Muscle of leg (tissue), 3 donors: ENCODE measurements at regions not wholly inside any gene's neighbourhood (a gene's known extent, or its start where the extent isn't known, plus 50 kb on each side); places are given as distances from the start of the nearest gene placed in this dataset.

Experiments used
- DNase-seq: peaks from one replicate; pipeline ENCODE4 v3.0.0; 2013
- H3K27ac ChIP-seq: one replicate; pipeline ENCODE4 v1.5.1; 2013; ENCODE audit warnings: mild to moderate bottlenecking, low read length, control low read depth
- H3K27me3 ChIP-seq: one replicate; pipeline ENCODE4 v1.6.1; 2013; ENCODE audit warnings: low read length; ENCODE audit not compliant: control insufficient read depth, insufficient read depth
- H3K36me3 ChIP-seq: one replicate; pipeline ENCODE4 v1.6.1; 2013; ENCODE audit warnings: low read length; ENCODE audit not compliant: control insufficient read depth, insufficient read depth
- H3K4me1 ChIP-seq: one replicate; pipeline ENCODE4 v1.6.1; 2013; ENCODE audit warnings: low read length; ENCODE audit not compliant: control insufficient read depth, insufficient read depth
- H3K4me3 ChIP-seq: one replicate; pipeline ENCODE4 v1.5.1; 2013; ENCODE audit warnings: low read length, control low read depth
- H3K9me3 ChIP-seq: replicated peaks from 2 replicates; pipeline ENCODE4 v1.6.1; 2013; ENCODE audit warnings: low read depth, low read length; ENCODE audit not compliant: control insufficient read depth
- WGBS: methylation state at CpG from one replicate; pipeline ENCODE4 v1.1.5; 2013; ENCODE audit warnings: missing lambda C conversion rate; ENCODE audit not compliant: insufficient coverage; 5-methylcytosine and 5-hydroxymethylcytosine counted together

DNA sequence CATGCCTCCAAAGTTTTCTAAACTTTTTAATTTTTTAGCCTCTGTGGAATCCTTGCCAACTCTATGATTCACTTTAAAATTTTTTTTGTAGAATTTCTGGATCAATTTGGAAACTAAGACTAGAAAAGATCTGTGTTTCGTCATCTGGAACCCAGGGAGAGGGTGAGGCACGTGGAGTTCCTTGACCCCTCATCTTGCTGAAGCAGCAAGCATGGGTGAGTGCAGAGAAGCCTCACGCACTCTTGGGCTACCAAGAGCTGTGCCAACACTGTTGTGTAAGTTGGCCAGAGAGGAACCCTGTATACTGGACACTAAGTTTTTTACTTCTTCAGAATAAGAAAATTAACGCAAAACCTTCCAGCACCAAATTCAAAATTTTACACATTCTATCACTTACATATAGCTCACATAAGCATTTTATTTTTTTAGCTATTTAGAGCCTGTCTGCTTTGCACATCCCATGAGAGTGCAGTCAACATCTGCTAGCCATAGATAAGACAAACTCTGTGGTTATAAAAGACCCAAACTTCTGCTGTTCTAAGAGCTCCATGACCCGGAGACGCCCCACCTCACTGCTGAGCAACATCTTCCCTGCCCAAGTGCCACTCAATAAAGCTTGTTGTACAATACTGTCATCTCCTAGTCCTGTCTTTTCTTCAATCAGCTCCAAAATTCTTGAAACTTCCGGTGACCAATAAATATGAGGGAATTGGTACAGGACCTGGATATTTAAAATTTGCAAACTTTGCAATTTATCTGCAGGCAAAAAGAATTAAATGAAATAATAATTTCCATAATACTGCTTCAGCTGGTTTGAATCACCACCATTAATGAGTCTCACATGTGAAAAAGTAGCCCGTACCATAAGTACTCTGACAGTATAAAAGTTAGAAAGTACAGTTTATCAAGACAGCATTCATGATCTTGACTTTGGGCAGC is 69.7 kb upstream of the ADCY2 start:
- H3K36me3 ChIP-seq: no peaks in the 10 kb centered on the region
- no peaks in the 10 kb centered on the region for H3K27me3 ChIP-seq
- 69% methylated on average over 5 of the region's 8 CpGs for WGBS
- no peak overlapping the region for H3K27ac ChIP-seq
- peak; percentile 0 for DNase-seq
- no peaks in the 10 kb centered on the region for H3K9me3 ChIP-seq
- H3K4me3 ChIP-seq: no peak overlapping the region
- no peaks in the 10 kb centered on the region for H3K4me1 ChIP-seq

GRCh38 chr5:7329141-7329540 is 66.8 kb upstream of the ADCY2 start:
- no peaks in the 10 kb centered on the region for H3K36me3 ChIP-seq
- H3K27ac ChIP-seq: no peak overlapping the region
- no peak for DNase-seq
- H3K27me3 ChIP-seq: no peaks in the 10 kb centered on the region
- H3K4me3 ChIP-seq: no peak overlapping the region
- WGBS: 18% methylated on average over 4 of the region's 4 CpGs
- H3K9me3 ChIP-seq: no peaks in the 10 kb centered on the region
- no peaks in the 10 kb centered on the region for H3K4me1 ChIP-seq

DNA sequence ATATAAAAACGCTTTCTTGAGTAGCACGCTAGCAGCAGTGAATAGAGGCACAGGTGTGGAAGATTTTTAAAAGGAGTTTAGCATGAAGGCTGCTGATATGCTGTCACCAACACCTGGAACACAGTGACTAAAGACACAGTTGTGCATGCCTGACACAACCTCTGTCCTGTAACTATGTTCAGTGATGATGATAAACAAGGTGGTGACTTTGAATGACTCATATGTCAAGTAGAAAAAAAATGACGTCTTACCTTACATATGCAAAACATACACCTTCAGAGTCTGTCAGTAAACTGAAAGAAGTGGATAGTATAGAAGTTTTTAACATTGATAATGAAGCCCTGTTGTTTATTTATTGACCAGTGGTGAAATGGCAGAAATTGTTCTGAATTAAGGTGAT is 66.2 kb upstream of the ADCY2 start:
- no peaks in the 10 kb centered on the region for H3K4me1 ChIP-seq
- H3K4me3 ChIP-seq: no peak overlapping the region
- no peak overlapping the region for H3K27ac ChIP-seq
- WGBS: no CpG with 5 or more reads among the region's 3 CpGs
- H3K36me3 ChIP-seq: no peaks in the 10 kb centered on the region
- H3K9me3 ChIP-seq: no peaks in the 10 kb centered on the region
- no peak for DNase-seq
- H3K27me3 ChIP-seq: no peaks in the 10 kb centered on the region

- Histone ChIP-seq H3K9me3 (no peaks in the 10 kb centered on the region), H3K27me3 (no peaks in the 10 kb centered on the region), H3K4me1 (no peaks in the 10 kb centered on the region), H3K27ac (no peak overlapping the region), H3K4me3 (no peak overlapping the region), H3K36me3 (no peaks in the 10 kb centered on the region)
- no CpG with 5 or more reads among the region's 3 CpGs for WGBS
- no peak for DNase-seq
Observed at GRCh38 chr5:7330256-7330655, 65.7 kb upstream of the ADCY2 start.

GRCh38 chr5:7331131-7331530 is 64.8 kb upstream of the ADCY2 start:
- Histone ChIP-seq H3K36me3 (no peaks in the 10 kb centered on the region), H3K4me3 (no peak overlapping the region), H3K27ac (no peak overlapping the region), H3K4me1 (no peaks in the 10 kb centered on the region), H3K27me3 (no peaks in the 10 kb centered on the region), H3K9me3 (no peaks in the 10 kb centered on the region)
- no peak for DNase-seq
- 49% methylated on average over 6 of the region's 7 CpGs for WGBS
